H7 (cell line): ENCODE measurements at regions not wholly inside any gene's neighbourhood (a gene's known extent, or its start where the extent isn't known, plus 50 kb on each side); places are given as distances from the start of the nearest gene placed in this dataset.

ENCODE experiments used
- DNase-seq: peaks from one replicate; pipeline ENCODE4 v3.0.0; 2012
- H3K27me3 ChIP-seq: 2 replicates; pipeline ENCODE4 v1.6.0; 2011; ENCODE audit warnings: mild to moderate bottlenecking, low read length; ENCODE audit not compliant: control insufficient read depth, insufficient read depth
- H3K36me3 ChIP-seq: replicated peaks from 2 replicates; pipeline ENCODE4 v1.5.1; 2011; ENCODE audit warnings: low read length; ENCODE audit not compliant: control insufficient read depth, insufficient read depth
- H3K4me3 ChIP-seq: 2 replicates; pipeline ENCODE4 v1.5.1; 2011; ENCODE audit warnings: low read depth, mild to moderate bottlenecking, control low read depth, low read length, moderate library complexity; ENCODE audit not compliant: insufficient read depth

DNA sequence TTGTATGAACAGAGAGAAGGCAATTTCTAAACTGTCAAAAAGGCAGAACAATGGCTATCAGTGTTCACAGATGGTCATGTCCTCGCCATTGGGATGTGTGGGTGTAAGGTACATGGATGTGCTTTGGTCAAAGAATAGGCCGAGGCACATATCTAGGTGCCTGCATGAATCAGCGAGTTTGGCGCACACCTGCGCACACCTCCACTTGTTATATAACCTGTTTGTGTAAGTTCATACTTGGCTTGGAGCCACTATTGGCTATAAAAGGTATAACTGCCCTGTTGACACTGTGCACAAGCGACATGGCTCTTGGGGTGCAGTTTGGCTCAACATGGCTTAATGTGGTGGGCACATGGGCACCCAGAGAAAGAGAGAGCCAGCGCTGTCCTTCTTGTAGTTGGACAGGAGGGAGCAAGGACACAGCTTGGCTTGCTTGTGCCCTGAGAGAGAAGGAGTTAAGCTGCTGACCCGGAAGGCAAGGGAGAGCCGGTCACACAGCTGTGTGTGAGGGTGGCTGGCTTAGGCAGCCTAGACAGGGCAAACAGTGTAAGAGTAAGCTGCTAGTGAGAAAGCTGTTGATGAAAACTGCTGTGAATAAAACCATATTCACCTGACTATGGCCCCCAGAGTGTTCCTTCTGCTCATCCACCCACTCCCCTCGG, 499.1 kb downstream of the KCNJ2 start:
- Histone ChIP-seq H3K36me3 (no peaks in the 10 kb centered on the region), H3K4me3 (no peak overlapping the region), H3K27me3 (no peaks in the 10 kb centered on the region)
- DNase-seq: no peak

DNA sequence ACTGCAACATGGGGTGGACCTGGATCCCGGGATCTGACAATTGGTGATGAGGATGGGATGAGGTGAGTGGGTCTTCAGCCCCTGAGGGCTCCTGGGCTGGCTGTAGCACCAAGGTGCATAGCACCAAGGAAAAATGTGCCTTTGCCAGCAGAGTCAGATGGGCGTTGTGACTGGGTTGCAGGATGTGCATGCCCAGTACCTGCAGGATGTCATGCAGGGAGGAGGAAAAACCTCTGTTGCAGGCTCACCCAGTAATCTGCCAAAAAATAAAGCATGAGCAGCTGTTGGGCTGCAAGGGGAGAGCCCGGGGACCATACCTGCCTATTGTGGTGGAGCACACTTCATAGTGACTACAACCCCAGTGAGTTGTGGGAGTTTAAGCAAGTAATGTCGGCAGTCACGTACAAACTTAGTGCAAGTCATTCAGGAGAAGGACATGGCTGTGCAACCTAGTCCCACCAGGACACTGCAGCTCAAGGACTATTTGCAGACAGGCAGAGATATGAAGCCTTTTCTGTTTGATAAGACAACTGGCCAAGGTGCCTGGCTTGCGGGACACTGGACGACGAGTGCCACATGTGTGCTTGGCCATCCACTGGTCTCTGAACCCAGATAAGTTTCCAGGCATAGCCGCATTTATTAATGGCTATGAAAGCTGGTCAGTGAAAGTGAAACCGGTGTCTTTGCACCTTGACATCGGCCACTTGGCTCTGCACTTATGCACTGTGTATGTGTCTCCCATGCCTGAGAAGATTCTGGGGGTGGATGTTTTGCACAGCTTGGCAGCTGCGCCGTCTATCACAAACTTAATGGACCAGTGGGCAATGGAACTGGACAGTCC, 499.8 kb downstream of the KCNJ2 start:
- no peaks in the 10 kb centered on the region for H3K27me3 ChIP-seq
- no peak overlapping the region for H3K4me3 ChIP-seq
- H3K36me3 ChIP-seq: no peaks in the 10 kb centered on the region
- DNase-seq: no peak

- Histone ChIP-seq H3K4me3 (no peak overlapping the region), H3K36me3 (no peaks in the 10 kb centered on the region), H3K27me3 (no peaks in the 10 kb centered on the region)
- no peak for DNase-seq
Measured at GRCh38 chr17:70674061-70674460, 504.7 kb downstream of the KCNJ2 start.

GRCh38 chr17:70675070-70675590, 505.8 kb downstream of the KCNJ2 start:
- no peak overlapping the region for H3K4me3 ChIP-seq
- no peaks in the 10 kb centered on the region for H3K27me3 ChIP-seq
- DNase-seq: no peak
- H3K36me3 ChIP-seq: no peaks in the 10 kb centered on the region

DNA sequence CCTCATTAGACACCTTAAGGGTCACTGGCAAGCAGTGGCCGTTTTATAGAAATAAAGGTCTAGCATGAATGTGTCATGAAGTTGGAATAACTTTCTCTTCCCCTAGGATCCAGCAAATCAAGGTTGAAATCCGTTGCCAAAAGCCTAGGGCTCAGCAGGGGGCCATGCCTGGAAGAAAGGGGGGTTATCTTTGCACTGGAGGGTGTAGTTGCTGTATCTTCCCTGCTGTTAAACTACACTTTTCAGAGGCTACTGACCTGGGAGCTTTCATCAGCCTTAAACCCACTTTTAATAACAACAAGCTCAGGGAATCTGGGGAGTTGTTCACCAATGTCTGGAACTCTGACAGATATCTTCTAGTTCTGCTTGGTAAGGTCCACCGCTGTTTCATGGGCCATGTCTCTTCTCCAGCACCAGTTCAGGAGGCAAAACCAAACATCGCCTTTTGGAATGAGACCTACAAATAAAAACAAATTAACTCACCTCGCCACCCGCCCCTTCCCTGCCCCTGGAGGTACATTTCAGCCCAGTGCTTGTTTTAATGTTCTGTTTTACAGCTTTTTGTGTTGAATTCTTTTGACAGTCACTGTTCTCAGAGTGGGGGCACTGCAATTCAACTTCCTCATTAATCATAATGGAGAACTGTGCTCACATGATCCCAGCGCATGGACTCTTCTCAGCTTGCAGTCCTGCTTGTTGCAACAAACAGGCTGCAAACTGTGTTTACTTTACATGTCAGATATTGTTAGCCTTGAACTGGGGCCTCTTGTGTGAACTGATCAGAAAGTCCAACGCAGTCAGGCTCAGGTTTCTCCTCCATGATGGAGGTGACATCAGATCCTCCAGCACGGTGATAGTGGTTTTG, 508.7 kb downstream of the KCNJ2 start:
- H3K27me3 ChIP-seq: no peaks in the 10 kb centered on the region
- no peaks in the 10 kb centered on the region for H3K36me3 ChIP-seq
- H3K4me3 ChIP-seq: no peak overlapping the region
- peak; percentile 17 for DNase-seq

DNA sequence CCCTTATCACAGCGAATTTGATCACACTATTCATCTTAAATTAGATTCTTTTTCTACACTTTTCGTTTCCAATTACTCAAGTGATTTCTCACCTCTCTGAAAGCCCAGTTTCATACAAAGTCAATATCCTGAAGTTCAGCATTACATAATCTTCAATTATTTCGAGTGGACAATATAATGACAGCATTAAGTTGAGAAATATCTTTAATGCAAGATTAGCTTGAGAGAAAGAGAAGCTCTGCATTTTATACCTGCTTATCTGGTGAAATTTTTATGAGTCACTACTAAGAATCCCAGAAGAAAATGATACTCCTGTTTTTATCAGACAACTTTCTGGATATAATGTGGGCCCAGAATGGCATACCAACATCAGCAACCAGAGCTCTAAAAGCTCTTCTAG, 509.6 kb downstream of the KCNJ2 start:
- no peak overlapping the region for H3K4me3 ChIP-seq
- no peaks in the 10 kb centered on the region for H3K36me3 ChIP-seq
- no peaks in the 10 kb centered on the region for H3K27me3 ChIP-seq
- DNase-seq: no peak

DNA sequence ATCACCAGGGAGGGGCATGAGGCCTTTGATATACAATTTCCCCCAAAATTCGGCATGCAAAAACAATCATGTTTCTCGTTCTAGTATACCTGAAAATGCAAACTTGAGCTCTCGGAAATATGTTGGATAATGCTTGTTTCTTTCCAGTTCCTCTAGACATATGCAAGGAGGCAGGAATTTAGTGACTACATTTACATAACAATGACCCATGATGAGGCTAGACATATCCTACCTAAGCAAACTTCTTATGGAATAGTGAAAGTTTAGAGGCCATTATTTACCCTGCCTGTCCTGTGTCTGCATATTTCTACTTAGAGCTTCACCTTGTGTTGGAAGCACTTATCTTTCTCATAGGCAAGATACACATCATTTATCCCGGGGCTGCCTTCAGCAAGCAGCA, 514.6 kb downstream of the KCNJ2 start:
- Histone ChIP-seq H3K27me3 (no peaks in the 10 kb centered on the region), H3K4me3 (no peak overlapping the region), H3K36me3 (no peaks in the 10 kb centered on the region)
- DNase-seq: no peak

- no peak for DNase-seq
- Histone ChIP-seq H3K4me3 (no peak overlapping the region), H3K27me3 (no peaks in the 10 kb centered on the region)
Measured at GRCh38 chr17:70687421-70687820, 518.1 kb downstream of the KCNJ2 start.

DNA sequence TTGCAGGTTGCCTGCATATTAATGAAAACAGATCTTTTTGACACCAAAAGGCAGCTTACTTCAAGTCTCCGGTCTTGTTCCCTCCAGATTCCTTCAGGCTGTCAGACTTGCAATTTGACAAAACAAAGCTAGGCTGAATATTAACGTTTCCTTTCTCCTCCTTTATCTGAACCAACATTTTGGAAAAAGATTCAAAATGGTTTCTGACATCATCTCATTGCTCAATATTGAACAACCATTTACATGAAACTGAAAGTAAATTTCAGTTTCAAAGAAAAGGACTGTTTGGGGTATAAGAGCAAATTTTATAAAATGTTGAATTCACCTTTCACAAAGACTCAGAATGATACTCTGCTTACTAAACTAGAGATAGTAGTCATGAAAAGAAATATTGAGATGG, 521.8 kb downstream of the KCNJ2 start:
- Histone ChIP-seq H3K4me3 (no peak overlapping the region), H3K27me3 (no peaks in the 10 kb centered on the region), H3K36me3 (no peaks in the 10 kb centered on the region)
- DNase-seq: no peak

More at GRCh38 chr17:70687421-70687820, 518.1 kb downstream of the KCNJ2 start:
- no peaks in the 10 kb centered on the region for H3K36me3 ChIP-seq

GRCh38 chr17:70699408-70699807, 530.1 kb downstream of the KCNJ2 start:
- Histone ChIP-seq H3K36me3 (no peaks in the 10 kb centered on the region), H3K27me3 (no peaks in the 10 kb centered on the region), H3K4me3 (no peak overlapping the region)
- DNase-seq: no peak

DNA sequence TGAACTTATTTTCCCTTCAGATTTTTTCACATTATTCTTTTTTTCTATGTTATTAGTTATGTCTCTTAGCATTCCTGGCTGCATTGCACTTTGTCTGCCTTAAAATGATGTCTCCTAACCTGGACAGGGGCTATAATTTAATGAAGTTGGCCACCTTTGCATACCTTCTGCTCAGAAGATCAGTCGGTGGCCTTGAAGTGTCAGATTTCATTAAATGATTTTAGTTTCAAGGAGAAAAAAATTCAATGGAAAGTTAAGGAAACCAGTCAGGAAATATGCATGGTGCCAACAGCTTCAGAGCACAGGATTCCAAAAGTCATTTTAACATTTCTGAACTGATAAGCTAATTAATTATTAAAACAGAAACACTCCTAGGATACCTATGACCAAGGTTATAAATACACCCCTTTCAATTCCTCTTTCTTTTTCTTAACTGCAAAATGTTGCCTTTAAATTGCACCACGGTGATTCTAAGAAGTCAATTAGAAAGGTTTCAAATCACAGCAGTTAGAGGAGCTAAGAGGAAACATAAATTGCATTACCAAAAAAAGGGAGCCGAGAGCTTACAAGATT, 533.4 kb downstream of the KCNJ2 start:
- DNase-seq: no peak
- Histone ChIP-seq H3K27me3 (no peaks in the 10 kb centered on the region), H3K4me3 (no peak overlapping the region), H3K36me3 (no peaks in the 10 kb centered on the region)

DNA sequence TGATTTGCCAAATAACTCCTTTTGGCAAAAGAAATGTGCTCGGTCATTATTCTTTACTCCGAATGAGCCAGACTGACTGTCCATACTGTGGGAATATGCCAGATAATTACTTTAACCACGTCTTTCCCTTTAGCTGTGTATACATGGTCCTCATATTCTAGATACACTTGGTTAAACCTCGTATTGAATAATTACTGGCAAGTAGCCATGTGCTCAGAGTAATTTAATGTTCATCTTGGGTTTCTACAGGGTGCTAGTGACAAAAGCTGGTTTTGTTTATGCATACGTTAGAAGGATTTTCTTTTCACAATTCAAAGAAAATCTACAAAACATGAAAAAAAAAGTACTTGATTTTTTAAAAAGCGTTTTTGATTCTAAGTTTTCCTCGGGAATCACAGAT, 540.3 kb downstream of the KCNJ2 start:
- Histone ChIP-seq H3K36me3 (no peaks in the 10 kb centered on the region), H3K27me3 (no peaks in the 10 kb centered on the region), H3K4me3 (no peak overlapping the region)
- DNase-seq: no peak

GRCh38 chr17:70713694-70714093, 544.4 kb downstream of the KCNJ2 start:
- no peaks in the 10 kb centered on the region for H3K36me3 ChIP-seq
- no peak for DNase-seq
- H3K27me3 ChIP-seq: no peaks in the 10 kb centered on the region
- H3K4me3 ChIP-seq: no peak overlapping the region

- Histone ChIP-seq H3K4me3 (no peak overlapping the region), H3K36me3 (no peaks in the 10 kb centered on the region), H3K27me3 (no peaks in the 10 kb centered on the region)
- no peak for DNase-seq
Measured at GRCh38 chr17:70716551-70716950, 547.2 kb downstream of the KCNJ2 start.
